ENCODE measurements at regions not wholly inside any gene's neighbourhood (a gene's known extent, or its start where the extent isn't known, plus 50 kb on each side); places are given as distances from the start of the nearest gene placed in this dataset.
"Not testable (repeated sequence)": the region's sequence is repeated elsewhere in the genome, so short reads cannot be mapped to it uniquely, and the experiment has no call there.

- no peak for TF ChIP-seq CTCF (IDR thresholded peaks at IDR 0.05)
- Histone ChIP-seq H3K27me3 (no peaks in the 10 kb centered on the region), H3K27ac (no peak overlapping the region), H3K36me3 (no peaks in the 10 kb centered on the region), H3K9me3 (no peaks in the 10 kb centered on the region), H3K4me1 (no peaks in the 10 kb centered on the region), H3K4me3 (no peak overlapping the region)
- DNase-seq (ENCODE audit: low spot score), result no peak
Measured at GRCh38 chr1:80310703-80311245, 1304.2 kb upstream of the ADGRL4 start.

- no peaks in the 10 kb centered on the region for H3K9me3 ChIP-seq
- no peak for TF ChIP-seq CTCF (IDR thresholded peaks at IDR 0.05)
- H3K27me3 ChIP-seq, result no peaks in the 10 kb centered on the region
- H3K4me1 ChIP-seq, result no peaks in the 10 kb centered on the region
- no peaks in the 10 kb centered on the region for H3K36me3 ChIP-seq
- no peak overlapping the region for H3K27ac ChIP-seq
- no peak for DNase-seq (ENCODE audit: low spot score)
- no peak overlapping the region for H3K4me3 ChIP-seq
Measured at GRCh38 chr1:80305466-80305865, 1298.9 kb upstream of the ADGRL4 start.

GRCh38 chr1:80293818-80294217 lies 1287.3 kb upstream of the ADGRL4 start:
- DNase-seq (ENCODE audit: low spot score), result no peak
- no peak for TF ChIP-seq CTCF (IDR thresholded peaks at IDR 0.05)
- Histone ChIP-seq H3K27ac (no peak overlapping the region), H3K4me1 (no peaks in the 10 kb centered on the region), H3K27me3 (no peaks in the 10 kb centered on the region), H3K9me3 (no peaks in the 10 kb centered on the region), H3K36me3 (no peaks in the 10 kb centered on the region), H3K4me3 (no peak overlapping the region)

- not testable (repeated sequence) for H3K4me1 ChIP-seq; H3K9me3 ChIP-seq; H3K27ac ChIP-seq; H3K36me3 ChIP-seq; DNase-seq (ENCODE audit: low spot score); H3K4me3 ChIP-seq; H3K27me3 ChIP-seq
Measured at GRCh38 chr1:80288750-80289149, 1282.2 kb upstream of the ADGRL4 start.

- no peak for DNase-seq (ENCODE audit: low spot score)
- Histone ChIP-seq H3K27me3 (no peaks in the 10 kb centered on the region), H3K36me3 (no peaks in the 10 kb centered on the region), H3K9me3 (no peaks in the 10 kb centered on the region), H3K27ac (no peak overlapping the region), H3K4me1 (no peaks in the 10 kb centered on the region), H3K4me3 (no peak overlapping the region)
- no peak for TF ChIP-seq CTCF (IDR thresholded peaks at IDR 0.05)
Measured at GRCh38 chr1:80282536-80282935, 1276.0 kb upstream of the ADGRL4 start.

GRCh38 chr1:80278936-80279335 lies 1272.4 kb upstream of the ADGRL4 start:
- TF ChIP-seq CTCF (IDR thresholded peaks at IDR 0.05), result no peak
- no peak overlapping the region for H3K4me3 ChIP-seq
- H3K27me3 ChIP-seq, result no peaks in the 10 kb centered on the region
- H3K27ac ChIP-seq, result no peak overlapping the region
- H3K9me3 ChIP-seq, result no peaks in the 10 kb centered on the region
- no peak for DNase-seq (ENCODE audit: low spot score)
- H3K36me3 ChIP-seq, result no peaks in the 10 kb centered on the region
- H3K4me1 ChIP-seq, result no peaks in the 10 kb centered on the region

Data from right atrium auricular region (tissue), 2 donors.